ENCODE measurements at regions not wholly inside any gene's neighbourhood (a gene's known extent, or its start where the extent isn't known, plus 50 kb on each side); places are given as distances from the start of the nearest gene placed in this dataset.

- TF ChIP-seq, protein P1, sequence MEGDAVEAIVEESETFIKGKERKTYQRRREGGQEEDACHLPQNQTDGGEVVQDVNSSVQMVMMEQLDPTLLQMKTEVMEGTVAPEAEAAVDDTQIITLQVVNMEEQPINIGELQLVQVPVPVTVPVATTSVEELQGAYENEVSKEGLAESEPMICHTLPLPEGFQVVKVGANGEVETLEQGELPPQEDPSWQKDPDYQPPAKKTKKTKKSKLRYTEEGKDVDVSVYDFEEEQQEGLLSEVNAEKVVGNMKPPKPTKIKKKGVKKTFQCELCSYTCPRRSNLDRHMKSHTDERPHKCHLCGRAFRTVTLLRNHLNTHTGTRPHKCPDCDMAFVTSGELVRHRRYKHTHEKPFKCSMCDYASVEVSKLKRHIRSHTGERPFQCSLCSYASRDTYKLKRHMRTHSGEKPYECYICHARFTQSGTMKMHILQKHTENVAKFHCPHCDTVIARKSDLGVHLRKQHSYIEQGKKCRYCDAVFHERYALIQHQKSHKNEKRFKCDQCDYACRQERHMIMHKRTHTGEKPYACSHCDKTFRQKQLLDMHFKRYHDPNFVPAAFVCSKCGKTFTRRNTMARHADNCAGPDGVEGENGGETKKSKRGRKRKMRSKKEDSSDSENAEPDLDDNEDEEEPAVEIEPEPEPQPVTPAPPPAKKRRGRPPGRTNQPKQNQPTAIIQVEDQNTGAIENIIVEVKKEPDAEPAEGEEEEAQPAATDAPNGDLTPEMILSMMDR (IDR thresholded peaks at IDR 0.05; ENCODE audit: borderline replicate concordance, extremely low read depth, low read length, poor library complexity, severe bottlenecking) = no peak
- no peak for TF ChIP-seq EZH2 (IDR thresholded peaks at IDR 0.05; ENCODE audit: borderline replicate concordance, low read depth, low read length, severe bottlenecking)
These were observed 132.2 kb upstream of the AGA start for GRCh38 chr4:177574446-177574845.
